ENCODE measurements at regions not wholly inside any gene's neighbourhood (a gene's known extent, or its start where the extent isn't known, plus 50 kb on each side); places are given as distances from the start of the nearest gene placed in this dataset.

DNA sequence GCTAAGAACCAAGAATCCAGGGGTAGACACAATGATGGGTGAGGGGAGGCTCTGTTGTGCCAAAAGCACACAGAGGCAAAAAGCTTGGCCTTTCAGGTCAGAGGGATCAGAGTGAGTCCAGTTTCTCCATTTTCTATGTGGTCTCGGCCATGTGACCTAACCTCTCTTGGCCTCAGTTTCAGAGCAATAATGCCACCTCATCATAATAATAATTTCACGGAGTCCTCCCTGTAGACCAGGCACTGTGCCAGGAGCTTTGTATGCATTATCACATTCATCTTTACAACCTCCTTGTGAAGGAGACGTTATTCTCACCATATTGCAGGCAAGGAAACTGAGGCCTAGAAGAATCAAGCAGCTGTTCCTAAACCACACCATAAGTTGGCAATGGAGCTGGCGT lies 120.2 kb downstream of the WT1 start:
- H3K4me3 ChIP-seq (ENCODE audit: control insufficient read depth, low read depth, low read length): no peak overlapping the region
- no peak for DNase-seq (ENCODE audit: low read depth)
- TF ChIP-seq, protein P1, sequence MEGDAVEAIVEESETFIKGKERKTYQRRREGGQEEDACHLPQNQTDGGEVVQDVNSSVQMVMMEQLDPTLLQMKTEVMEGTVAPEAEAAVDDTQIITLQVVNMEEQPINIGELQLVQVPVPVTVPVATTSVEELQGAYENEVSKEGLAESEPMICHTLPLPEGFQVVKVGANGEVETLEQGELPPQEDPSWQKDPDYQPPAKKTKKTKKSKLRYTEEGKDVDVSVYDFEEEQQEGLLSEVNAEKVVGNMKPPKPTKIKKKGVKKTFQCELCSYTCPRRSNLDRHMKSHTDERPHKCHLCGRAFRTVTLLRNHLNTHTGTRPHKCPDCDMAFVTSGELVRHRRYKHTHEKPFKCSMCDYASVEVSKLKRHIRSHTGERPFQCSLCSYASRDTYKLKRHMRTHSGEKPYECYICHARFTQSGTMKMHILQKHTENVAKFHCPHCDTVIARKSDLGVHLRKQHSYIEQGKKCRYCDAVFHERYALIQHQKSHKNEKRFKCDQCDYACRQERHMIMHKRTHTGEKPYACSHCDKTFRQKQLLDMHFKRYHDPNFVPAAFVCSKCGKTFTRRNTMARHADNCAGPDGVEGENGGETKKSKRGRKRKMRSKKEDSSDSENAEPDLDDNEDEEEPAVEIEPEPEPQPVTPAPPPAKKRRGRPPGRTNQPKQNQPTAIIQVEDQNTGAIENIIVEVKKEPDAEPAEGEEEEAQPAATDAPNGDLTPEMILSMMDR (conservative IDR thresholded peaks at IDR 0.05; ENCODE audit: control insufficient read depth, insufficient read depth, low read depth, low read length): no peak

- DNase-seq (ENCODE audit: low read depth): no peak
- H3K4me3 ChIP-seq (ENCODE audit: control insufficient read depth, low read depth, low read length): no peak overlapping the region
- TF ChIP-seq, protein P1 (conservative IDR thresholded peaks at IDR 0.05; ENCODE audit: control insufficient read depth, insufficient read depth, low read depth, low read length): no peak
Observed at GRCh38 chr11:32316232-32316631, 119.1 kb downstream of the WT1 start.

DNA sequence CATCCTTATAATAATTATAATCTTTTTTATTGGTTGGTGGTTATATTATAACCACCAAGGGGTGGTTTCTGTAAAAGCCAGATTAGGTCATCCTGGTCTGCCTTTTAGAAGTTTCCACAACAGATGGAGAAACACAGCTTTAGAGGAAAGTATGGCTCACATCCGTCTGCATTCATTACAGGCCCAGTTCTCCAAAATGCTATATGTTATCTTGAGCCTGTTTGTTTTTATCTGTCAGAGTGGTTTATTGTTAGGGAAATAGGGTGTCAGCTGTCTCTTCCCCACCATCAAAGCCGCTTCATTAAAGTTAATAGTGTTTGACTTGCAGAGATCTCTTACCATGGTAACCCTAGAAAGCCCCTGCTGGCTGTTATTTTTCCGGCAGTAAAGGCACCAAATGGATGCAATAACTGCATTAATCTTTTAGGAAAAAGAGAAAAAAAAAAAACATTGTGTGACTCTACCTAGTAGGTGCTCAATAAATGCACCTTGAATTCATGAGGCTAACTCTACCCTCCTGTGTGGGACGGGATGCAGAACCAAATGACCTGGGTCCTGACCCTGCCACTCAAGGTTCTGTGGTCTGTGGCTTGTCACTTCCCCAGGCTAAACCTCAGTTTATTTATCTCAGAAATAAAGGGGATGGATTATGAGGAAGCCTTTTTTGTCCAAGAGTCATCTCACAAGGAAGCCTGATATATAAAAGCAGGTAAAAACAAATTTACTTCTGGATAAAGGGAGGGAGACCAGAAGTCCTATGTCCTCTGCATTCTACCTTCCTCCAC lies 118.3 kb downstream of the WT1 start:
- DNase-seq (ENCODE audit: low read depth): no peak
- TF ChIP-seq, protein P1 (conservative IDR thresholded peaks at IDR 0.05; ENCODE audit: control insufficient read depth, insufficient read depth, low read depth, low read length): no peak
- no peak overlapping the region for H3K4me3 ChIP-seq (ENCODE audit: control insufficient read depth, low read depth, low read length)

DNA sequence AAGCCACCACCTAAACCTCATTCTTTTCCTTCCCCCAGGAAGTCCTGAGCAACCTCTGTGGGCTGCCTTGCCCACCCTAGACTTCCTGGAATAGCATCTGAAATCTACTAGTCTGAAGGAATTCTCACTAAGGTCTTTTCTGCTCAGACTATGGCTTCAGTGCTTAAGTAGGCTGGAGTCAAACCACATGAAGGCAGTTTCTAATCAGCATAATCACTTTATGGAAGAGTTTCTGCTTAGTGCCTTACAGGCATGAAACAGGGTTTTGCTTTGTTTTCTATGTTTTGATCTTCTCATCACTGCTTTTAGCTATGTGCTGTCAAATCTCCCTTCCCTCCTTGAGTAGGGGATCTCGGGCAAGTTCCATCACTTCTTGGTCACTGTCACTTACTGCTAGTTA lies 117.7 kb downstream of the WT1 start:
- DNase-seq (ENCODE audit: low read depth): no peak
- TF ChIP-seq, protein P1 (conservative IDR thresholded peaks at IDR 0.05; ENCODE audit: control insufficient read depth, insufficient read depth, low read depth, low read length): no peak
- no peak overlapping the region for H3K4me3 ChIP-seq (ENCODE audit: control insufficient read depth, low read depth, low read length)

DNA sequence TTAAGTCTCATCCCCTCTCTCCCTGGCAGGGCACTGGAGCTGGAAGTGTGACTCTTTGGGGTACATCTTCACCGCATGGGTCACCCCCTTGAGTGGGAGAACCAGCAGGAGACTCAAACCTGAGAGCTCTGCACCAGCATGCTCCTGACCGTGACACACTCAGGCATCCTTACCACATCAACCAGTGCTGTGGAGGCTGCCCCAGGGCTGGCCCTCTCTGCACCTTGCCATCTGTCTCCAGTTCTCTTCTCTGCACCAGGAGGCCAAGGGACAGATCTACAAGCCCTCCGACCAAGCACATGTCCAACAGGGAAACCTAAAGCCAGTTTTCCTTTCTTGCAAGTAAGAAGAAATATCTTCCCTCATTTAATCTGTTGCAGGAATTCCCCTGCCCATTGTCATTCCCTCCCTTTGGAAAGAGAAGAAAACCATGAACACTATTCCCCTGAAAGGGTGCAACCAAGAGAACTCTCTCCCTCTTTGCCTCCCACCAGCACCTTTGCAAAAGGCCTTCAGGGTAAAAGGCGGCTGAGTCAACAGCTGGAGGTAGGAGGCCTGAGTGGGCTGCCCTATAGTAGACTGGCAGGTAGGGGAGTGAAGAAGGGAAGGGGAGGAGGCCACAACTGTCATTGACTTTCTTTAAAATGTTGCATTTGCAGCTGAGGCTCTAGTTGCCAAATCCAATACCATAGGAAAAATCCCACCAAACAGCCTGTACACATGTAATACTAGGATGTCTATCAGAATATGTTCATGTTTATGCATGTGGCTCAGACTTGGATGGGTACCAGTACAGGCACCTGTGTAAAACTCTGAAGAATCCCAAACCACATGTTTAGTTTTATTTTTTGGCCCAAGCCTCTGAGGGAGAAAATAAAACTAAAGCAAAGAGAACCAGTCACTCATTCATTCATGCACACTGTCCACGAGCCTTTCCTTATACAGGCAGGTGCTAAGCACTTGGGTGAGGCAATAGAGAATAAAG lies 117.0 kb downstream of the WT1 start:
- no peak overlapping the region for H3K4me3 ChIP-seq (ENCODE audit: control insufficient read depth, low read depth, low read length)
- TF ChIP-seq, protein P1 (conservative IDR thresholded peaks at IDR 0.05; ENCODE audit: control insufficient read depth, insufficient read depth, low read depth, low read length): no peak
- no peak for DNase-seq (ENCODE audit: low read depth)

DNA sequence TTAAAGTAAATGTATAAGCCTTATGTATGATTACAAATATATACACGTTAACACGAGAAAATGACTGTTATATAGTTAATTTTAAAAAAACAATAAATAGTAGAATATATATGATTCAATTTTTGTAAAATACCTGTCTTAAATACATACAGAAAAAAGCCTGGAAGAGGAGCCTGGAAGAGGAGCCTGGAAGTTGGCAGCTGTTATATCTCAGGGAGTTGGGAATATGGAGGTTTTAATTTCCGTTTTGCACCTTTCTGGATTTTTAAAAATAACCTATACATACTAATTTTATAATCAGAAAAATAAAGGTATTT lies 111.6 kb downstream of the WT1 start:
- DNase-seq (ENCODE audit: low read depth): no peak
- TF ChIP-seq, protein P1 (conservative IDR thresholded peaks at IDR 0.05; ENCODE audit: control insufficient read depth, insufficient read depth, low read depth, low read length): no peak
- no peak overlapping the region for H3K4me3 ChIP-seq (ENCODE audit: control insufficient read depth, low read depth, low read length)
